ENCODE measurements at regions not wholly inside any gene's neighbourhood (a gene's known extent, or its start where the extent isn't known, plus 50 kb on each side); places are given as distances from the start of the nearest gene placed in this dataset. TPM values are rescaled to one million over a fixed set of nuclear protein-coding genes. Genes with fewer than 3 reads are reported as not detected.

DNA sequence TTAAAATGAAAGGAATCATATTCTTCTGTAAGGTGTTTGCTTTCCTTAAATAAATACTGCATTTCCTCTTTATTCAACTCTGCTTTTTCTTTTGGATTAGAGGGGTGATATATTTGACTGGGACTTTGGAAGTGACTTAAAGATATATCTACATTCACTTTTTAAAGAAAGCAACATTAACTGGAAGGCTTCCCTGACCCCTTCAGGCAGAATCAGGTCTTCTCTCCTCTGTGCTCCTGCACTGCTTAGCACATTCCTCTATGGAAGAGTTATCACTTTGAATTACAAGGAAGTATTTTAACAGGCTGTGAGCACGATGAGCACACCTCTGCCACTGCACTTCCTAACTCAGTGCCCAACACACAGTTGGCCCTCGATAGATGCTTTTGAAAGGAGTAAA lies 59.2 kb upstream of the POU3F2 start:
- no peak for DNase-seq
- Histone ChIP-seq H3K9me2 (ENCODE audit: insufficient read depth) (no peaks in the 10 kb centered on the region), H3K27me3 (replicated peaks; ENCODE audit: insufficient read depth) (no peaks in the 10 kb centered on the region; the same call in 1 of the 2 replicates), H3K9me3 (ENCODE audit: low read depth) (no peaks in the 10 kb centered on the region), H3K36me3 (ENCODE audit: low read depth) (no peaks in the 10 kb centered on the region), H3K79me2 (ENCODE audit: insufficient read depth) (no peaks in the 10 kb centered on the region), H4K20me1 (ENCODE audit: insufficient read depth) (no peaks in the 10 kb centered on the region), H3F3A (ENCODE audit: insufficient read depth) (no peaks in the 10 kb centered on the region), H2AFZ (no peak overlapping the region), H3K4me1 (ENCODE audit: insufficient read depth) (no peaks in the 10 kb centered on the region), H3K4me2 (ENCODE audit: unreplicated experiment) (no peak overlapping the region), H3K27ac (no peak overlapping the region), H3K9ac (no peak overlapping the region), H3K4me3 (no peak overlapping the region)
- in situ Hi-C loops (cut with MboI), result no loop called here
- TF ChIP-seq EZH2 (IDR thresholded peaks at IDR 0.05; ENCODE audit: insufficient read depth, poor library complexity, severe bottlenecking) (no peak), EZH2phosphoT487 (IDR thresholded peaks at IDR 0.05; ENCODE audit: insufficient read depth, low read depth) (no peak)
- WGBS, 2 experiments (ENCODE audit: low coverage in 1 of 2, low lambda C conversion rate in 2 of 2, missing lambda C conversion rate in 2 of 2), result 11 to 28% methylated on average over 2 of the region's 2 CpGs

- 40 to 46% methylated on average over 1 of the region's 1 CpG for WGBS, 2 experiments (ENCODE audit: low coverage in 1 of 2, low lambda C conversion rate in 2 of 2, missing lambda C conversion rate in 2 of 2)
- Histone ChIP-seq H3K27me3 (replicated peaks; ENCODE audit: insufficient read depth) (no peaks in the 10 kb centered on the region; the same call in 1 of the 2 replicates), H3K4me2 (ENCODE audit: unreplicated experiment) (no peak overlapping the region), H3K4me1 (ENCODE audit: insufficient read depth) (no peaks in the 10 kb centered on the region), H3K27ac (no peak overlapping the region), H3K4me3 (no peak overlapping the region), H2AFZ (no peak overlapping the region), H3K36me3 (ENCODE audit: low read depth) (no peaks in the 10 kb centered on the region), H3K9ac (no peak overlapping the region), H4K20me1 (ENCODE audit: insufficient read depth) (no peaks in the 10 kb centered on the region), H3F3A (ENCODE audit: insufficient read depth) (no peaks in the 10 kb centered on the region), H3K9me3 (ENCODE audit: low read depth) (no peaks in the 10 kb centered on the region), H3K9me2 (ENCODE audit: insufficient read depth) (no peaks in the 10 kb centered on the region), H3K79me2 (ENCODE audit: insufficient read depth) (no peaks in the 10 kb centered on the region)
- in situ Hi-C loops (cut with MboI), result no loop called here
- no peak for DNase-seq
- TF ChIP-seq EZH2 (IDR thresholded peaks at IDR 0.05; ENCODE audit: insufficient read depth, poor library complexity, severe bottlenecking) (no peak), EZH2phosphoT487 (IDR thresholded peaks at IDR 0.05; ENCODE audit: insufficient read depth, low read depth) (no peak)
These were observed 56.6 kb upstream of the POU3F2 start for GRCh38 chr6:98777762-98778161.

GRCh38 chr6:98779618-98780017 lies 54.8 kb upstream of the POU3F2 start:
- Histone ChIP-seq H3K4me2 (ENCODE audit: unreplicated experiment) (no peak overlapping the region), H3K4me3 (no peak overlapping the region), H3K9me2 (ENCODE audit: insufficient read depth) (no peaks in the 10 kb centered on the region), H2AFZ (no peak overlapping the region), H3K27me3 (replicated peaks; ENCODE audit: insufficient read depth) (no peaks in the 10 kb centered on the region), H3K9ac (no peak overlapping the region), H3K4me1 (ENCODE audit: insufficient read depth) (no peaks in the 10 kb centered on the region), H4K20me1 (ENCODE audit: insufficient read depth) (no peaks in the 10 kb centered on the region), H3F3A (ENCODE audit: insufficient read depth) (no peaks in the 10 kb centered on the region), H3K79me2 (ENCODE audit: insufficient read depth) (no peaks in the 10 kb centered on the region), H3K9me3 (ENCODE audit: low read depth) (no peaks in the 10 kb centered on the region), H3K27ac (no peak overlapping the region), H3K36me3 (ENCODE audit: low read depth) (no peaks in the 10 kb centered on the region)
- in situ Hi-C loops (cut with MboI), result no loop called here
- TF ChIP-seq EZH2 (IDR thresholded peaks at IDR 0.05; ENCODE audit: insufficient read depth, poor library complexity, severe bottlenecking) (no peak), EZH2phosphoT487 (IDR thresholded peaks at IDR 0.05; ENCODE audit: insufficient read depth, low read depth) (no peak)
- no peak for DNase-seq
- 56 to 59% methylated on average over 3 of the region's 3 CpGs for WGBS, 2 experiments (ENCODE audit: low coverage in 1 of 2, low lambda C conversion rate in 2 of 2, missing lambda C conversion rate in 2 of 2)

DNA sequence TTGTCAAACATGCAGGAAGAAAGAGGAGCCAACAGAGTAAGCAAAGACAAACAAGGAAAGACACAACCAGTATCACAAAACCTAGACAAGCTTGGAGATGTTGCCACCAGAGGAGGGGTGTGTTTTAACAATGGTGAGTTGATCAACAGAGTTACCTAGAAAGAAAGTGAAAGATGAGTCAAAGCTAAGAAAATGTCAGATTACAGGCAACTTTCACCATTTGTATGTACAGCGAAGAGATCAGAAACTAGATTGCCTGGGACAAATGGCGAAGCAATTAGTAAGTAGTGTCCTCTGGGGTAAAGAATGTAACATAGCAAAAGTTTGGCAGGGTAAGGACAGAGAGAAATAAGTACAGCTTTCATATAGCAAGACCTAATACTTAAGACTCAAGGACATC lies 51.6 kb upstream of the POU3F2 start:
- Histone ChIP-seq H3K27ac (no peak overlapping the region), H3K79me2 (ENCODE audit: insufficient read depth) (no peaks in the 10 kb centered on the region), H3K9ac (no peak overlapping the region), H3K9me3 (ENCODE audit: low read depth) (no peaks in the 10 kb centered on the region), H3K4me2 (ENCODE audit: unreplicated experiment) (no peak overlapping the region), H3K27me3 (replicated peaks; ENCODE audit: insufficient read depth) (no peaks in the 10 kb centered on the region), H3K4me1 (ENCODE audit: insufficient read depth) (no peaks in the 10 kb centered on the region), H3K4me3 (no peak overlapping the region), H3K36me3 (ENCODE audit: low read depth) (no peaks in the 10 kb centered on the region), H4K20me1 (ENCODE audit: insufficient read depth) (no peaks in the 10 kb centered on the region), H3K9me2 (ENCODE audit: insufficient read depth) (no peaks in the 10 kb centered on the region), H2AFZ (no peak overlapping the region), H3F3A (ENCODE audit: insufficient read depth) (no peaks in the 10 kb centered on the region)
- WGBS, 2 experiments (ENCODE audit: low coverage in 1 of 2, low lambda C conversion rate in 2 of 2, missing lambda C conversion rate in 2 of 2), result 53 to 61% methylated on average over 2 of the region's 2 CpGs
- no peak for DNase-seq
- TF ChIP-seq EZH2 (IDR thresholded peaks at IDR 0.05; ENCODE audit: insufficient read depth, poor library complexity, severe bottlenecking) (no peak), EZH2phosphoT487 (IDR thresholded peaks at IDR 0.05; ENCODE audit: insufficient read depth, low read depth) (no peak)
- in situ Hi-C loops (cut with MboI), result no loop called here

DNA sequence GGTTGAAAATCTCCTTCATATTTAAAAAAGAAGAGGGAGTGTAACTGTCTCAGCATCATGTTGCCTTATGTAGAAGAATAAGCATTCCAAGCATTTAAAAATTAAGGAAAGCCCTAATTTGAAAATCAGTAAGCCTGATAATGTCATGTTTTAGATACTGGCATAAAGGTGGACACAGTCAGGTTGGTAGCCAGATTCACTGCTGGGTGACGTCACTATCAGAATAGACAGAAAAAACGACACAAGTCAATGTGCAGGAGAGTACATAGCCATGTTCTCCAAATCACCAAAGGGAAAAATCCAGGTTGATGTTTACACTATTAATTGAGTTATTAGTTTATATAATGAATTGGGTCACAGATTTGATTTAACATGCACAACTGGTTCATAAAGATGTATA lies 50.8 kb upstream of the POU3F2 start:
- Histone ChIP-seq H4K20me1 (ENCODE audit: insufficient read depth) (no peaks in the 10 kb centered on the region), H3K27ac (no peak overlapping the region), H3K4me1 (ENCODE audit: insufficient read depth) (no peaks in the 10 kb centered on the region), H2AFZ (no peak overlapping the region), H3K4me3 (no peak overlapping the region), H3K36me3 (ENCODE audit: low read depth) (no peaks in the 10 kb centered on the region), H3K9ac (no peak overlapping the region), H3K9me2 (ENCODE audit: insufficient read depth) (no peaks in the 10 kb centered on the region), H3K79me2 (ENCODE audit: insufficient read depth) (no peaks in the 10 kb centered on the region), H3K27me3 (replicated peaks; ENCODE audit: insufficient read depth) (no peaks in the 10 kb centered on the region), H3F3A (ENCODE audit: insufficient read depth) (no peaks in the 10 kb centered on the region), H3K9me3 (ENCODE audit: low read depth) (no peaks in the 10 kb centered on the region), H3K4me2 (ENCODE audit: unreplicated experiment) (no peak overlapping the region)
- in situ Hi-C loops (cut with MboI), result no loop called here
- WGBS, 2 experiments (ENCODE audit: low coverage in 1 of 2, low lambda C conversion rate in 2 of 2, missing lambda C conversion rate in 2 of 2), result 34 to 45% methylated on average over 2 of the region's 2 CpGs
- TF ChIP-seq EZH2phosphoT487 (IDR thresholded peaks at IDR 0.05; ENCODE audit: insufficient read depth, low read depth), result no peak
- no peak for TF ChIP-seq EZH2 (IDR thresholded peaks at IDR 0.05; ENCODE audit: insufficient read depth, poor library complexity, severe bottlenecking)
- DNase-seq, result no peak

MicroRNA genes in the stretch of these regions (microRNA counts, 767-probe panel; counts per million panel counts)
- microRNA hsa-miR-2113, result 447 counts per million, percentile 86 among the panel's probes with 10 or more counts

Small RNA genes in the stretch of these regions (microRNA-seq; reads per million reads assigned to microRNA genes)
- not detected for gene MIR2113 (ENCODE audit: borderline number of aligned reads)

Small RNA genes in the stretch of these regions (small RNA-seq; reads per million reads assigned to genes)
- gene AL589826.1 (ENCODE audit: low read depth, low replicate concordance) (not detected), gene MIR2113 (ENCODE audit: low read depth, low replicate concordance) (not detected)

All from GM23248 (cell line).